ENCODE measurements at regions not wholly inside any gene's neighbourhood (a gene's known extent, or its start where the extent isn't known, plus 50 kb on each side); places are given as distances from the start of the nearest gene placed in this dataset.

DNA sequence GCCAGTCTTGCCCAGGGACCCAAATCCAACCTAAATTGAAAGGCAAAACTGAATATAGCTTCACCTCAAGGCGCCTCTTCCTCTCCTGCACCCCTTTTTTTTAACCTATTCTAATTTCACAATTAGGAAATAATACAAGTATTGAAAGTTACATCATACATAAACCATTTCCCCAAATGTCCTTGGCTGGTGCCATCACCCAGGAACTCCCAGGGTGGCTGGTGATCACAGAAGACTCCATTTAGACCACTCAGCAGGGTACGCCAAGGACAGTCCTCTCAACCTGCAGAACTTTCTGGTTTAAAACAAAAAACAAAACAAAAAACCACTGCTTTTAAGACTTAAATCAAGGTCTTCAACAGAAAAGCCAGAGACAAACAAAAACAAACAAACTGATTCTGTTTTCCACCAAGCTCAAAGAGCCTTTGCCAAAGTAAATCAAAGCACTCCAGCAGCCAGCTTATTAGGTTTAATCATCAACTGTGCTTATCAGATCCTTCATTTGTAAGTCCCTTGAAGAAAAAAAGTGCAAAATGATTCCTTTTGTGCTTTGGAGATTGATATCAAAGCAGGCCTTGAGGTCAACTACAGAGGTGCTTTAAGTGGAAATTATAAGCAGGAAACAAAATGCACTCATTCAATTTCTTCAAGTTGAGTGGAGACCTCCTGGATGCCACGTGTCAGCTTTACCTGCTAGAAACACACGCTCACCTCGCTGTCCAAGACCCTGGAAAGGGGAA, 113.0 kb downstream of the ETS2 start:
- TF ChIP-seq, protein P1, sequence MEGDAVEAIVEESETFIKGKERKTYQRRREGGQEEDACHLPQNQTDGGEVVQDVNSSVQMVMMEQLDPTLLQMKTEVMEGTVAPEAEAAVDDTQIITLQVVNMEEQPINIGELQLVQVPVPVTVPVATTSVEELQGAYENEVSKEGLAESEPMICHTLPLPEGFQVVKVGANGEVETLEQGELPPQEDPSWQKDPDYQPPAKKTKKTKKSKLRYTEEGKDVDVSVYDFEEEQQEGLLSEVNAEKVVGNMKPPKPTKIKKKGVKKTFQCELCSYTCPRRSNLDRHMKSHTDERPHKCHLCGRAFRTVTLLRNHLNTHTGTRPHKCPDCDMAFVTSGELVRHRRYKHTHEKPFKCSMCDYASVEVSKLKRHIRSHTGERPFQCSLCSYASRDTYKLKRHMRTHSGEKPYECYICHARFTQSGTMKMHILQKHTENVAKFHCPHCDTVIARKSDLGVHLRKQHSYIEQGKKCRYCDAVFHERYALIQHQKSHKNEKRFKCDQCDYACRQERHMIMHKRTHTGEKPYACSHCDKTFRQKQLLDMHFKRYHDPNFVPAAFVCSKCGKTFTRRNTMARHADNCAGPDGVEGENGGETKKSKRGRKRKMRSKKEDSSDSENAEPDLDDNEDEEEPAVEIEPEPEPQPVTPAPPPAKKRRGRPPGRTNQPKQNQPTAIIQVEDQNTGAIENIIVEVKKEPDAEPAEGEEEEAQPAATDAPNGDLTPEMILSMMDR (IDR thresholded peaks at IDR 0.05; ENCODE audit: low read length, missing control alignments), result no peak
- no peak for DNase-seq (ENCODE audit: low read depth)

DNA sequence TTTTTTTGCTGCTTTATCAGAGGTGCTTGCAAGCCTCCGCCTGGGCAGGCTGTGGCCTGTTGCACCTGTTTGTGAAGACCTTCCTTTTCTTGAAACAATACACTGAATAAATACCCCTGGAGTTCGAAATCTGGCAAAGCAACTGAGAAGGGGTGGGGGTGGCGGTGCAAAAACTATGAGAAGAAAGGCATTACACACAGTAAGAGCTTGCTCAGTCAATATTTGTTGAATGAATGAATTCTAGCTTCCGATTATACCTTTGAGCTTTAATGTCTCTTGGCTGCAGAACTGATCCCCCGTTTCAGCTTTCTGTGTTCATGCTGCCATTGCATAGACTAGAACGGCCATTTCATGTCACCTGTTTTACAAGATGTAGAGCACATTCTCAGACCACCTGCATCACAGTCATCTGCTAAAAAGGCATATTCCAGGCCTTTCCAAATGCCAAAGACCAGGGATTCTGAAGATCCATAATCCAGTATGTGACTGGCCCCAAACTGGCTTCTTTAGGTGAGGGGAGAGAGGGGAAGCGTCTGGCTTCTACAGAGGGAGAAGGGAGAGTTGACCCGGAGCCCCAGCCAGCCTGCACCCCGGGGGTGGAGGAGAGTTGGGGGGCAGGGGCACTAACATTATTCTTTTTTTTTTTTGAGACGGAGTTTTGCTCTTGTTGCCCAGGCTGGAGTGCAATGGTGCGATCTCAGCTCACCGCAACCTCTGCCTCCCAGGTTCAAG, 111.5 kb downstream of the ETS2 start:
- TF ChIP-seq, protein P1 (IDR thresholded peaks at IDR 0.05; ENCODE audit: low read length, missing control alignments), result no peak

More for the DNA sequence above, 113.0 kb downstream of the ETS2 start:
- H3K4me3 ChIP-seq (replicated peaks; ENCODE audit: low read depth, low read length), result no peak overlapping the region

GRCh38 chr21:38916214-38916964, 110.7 kb downstream of the ETS2 start:
- no peak overlapping the region for H3K4me3 ChIP-seq (replicated peaks; ENCODE audit: low read depth, low read length)
- TF ChIP-seq, protein P1 (IDR thresholded peaks at IDR 0.05; ENCODE audit: low read length, missing control alignments), result no peak
- no peak for DNase-seq (ENCODE audit: low read depth)

More for the DNA sequence above, 111.5 kb downstream of the ETS2 start:
- no peak for DNase-seq (ENCODE audit: low read depth)
- no peak overlapping the region for H3K4me3 ChIP-seq (replicated peaks; ENCODE audit: low read depth, low read length)

DNA sequence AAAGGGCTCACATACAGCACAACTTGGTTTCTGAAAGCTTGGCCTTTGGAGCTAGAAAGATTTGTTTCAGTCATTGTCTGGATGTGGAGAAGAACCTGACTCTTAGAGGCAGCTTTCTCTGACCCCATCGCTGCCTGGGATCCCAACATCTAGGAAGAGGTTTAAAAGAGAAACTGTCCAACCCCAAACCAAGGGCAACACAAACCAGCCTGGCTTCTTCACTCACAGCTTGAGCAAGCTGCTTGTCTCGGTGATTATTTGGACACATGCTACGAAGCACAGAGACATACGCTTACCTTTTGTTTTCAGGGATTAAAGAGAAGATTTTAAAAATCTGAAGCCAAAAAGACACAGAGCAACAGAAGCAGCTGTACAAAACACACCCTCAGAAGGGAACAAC, 109.8 kb downstream of the ETS2 start:
- H3K4me3 ChIP-seq (replicated peaks; ENCODE audit: low read depth, low read length), result no peak overlapping the region
- DNase-seq (ENCODE audit: low read depth), result no peak
- TF ChIP-seq, protein P1 (IDR thresholded peaks at IDR 0.05; ENCODE audit: low read length, missing control alignments), result no peak

- TF ChIP-seq, protein P1 (IDR thresholded peaks at IDR 0.05; ENCODE audit: low read length, missing control alignments), result no peak
- peak; percentile 38 for DNase-seq (ENCODE audit: low read depth)
These were observed 109.0 kb downstream of the ETS2 start for GRCh38 chr21:38914528-38915293.

GRCh38 chr21:38913893-38914527, 108.3 kb downstream of the ETS2 start:
- no peak for DNase-seq (ENCODE audit: low read depth)
- H3K4me3 ChIP-seq (replicated peaks; ENCODE audit: low read depth, low read length), result no peak overlapping the region
- TF ChIP-seq, protein P1 (IDR thresholded peaks at IDR 0.05; ENCODE audit: low read length, missing control alignments), result no peak

More at GRCh38 chr21:38914528-38915293, 109.0 kb downstream of the ETS2 start:
- no peak overlapping the region for H3K4me3 ChIP-seq (replicated peaks; ENCODE audit: low read depth, low read length)

All from fibroblast of pulmonary artery (primary cell).